K562 (cell line): ENCODE measurements at regions not wholly inside any gene's neighbourhood (a gene's known extent, or its start where the extent isn't known, plus 50 kb on each side); places are given as distances from the start of the nearest gene placed in this dataset.

Experiments
- ATF7 ChIP-seq: fragments of 450-650 bp; IDR thresholded peaks from 2 replicates; pipeline ENCODE4 v1.7.1; 2014; ENCODE audit warnings: mild to moderate bottlenecking, moderate library complexity
- CC2D1A ChIP-seq: fragments of 450-650 bp; IDR thresholded peaks from 2 replicates; pipeline ENCODE4 v1.6.1; 2017; ENCODE audit warnings: mild to moderate bottlenecking
- CCNT2 ChIP-seq: IDR thresholded peaks from 2 replicates; pipeline ENCODE4 v1.6.1; 2011; ENCODE audit warnings: borderline replicate concordance, low read depth, mild to moderate bottlenecking, moderate library complexity, mixed read lengths, low read length; ENCODE audit not compliant: insufficient read length; ENCODE audit errors: extremely low read depth
- CREB1 ChIP-seq, 2 experiments: sonication (generic) in 1 of 2; formaldehyde crosslinking in 1 of 2; IDR thresholded peaks; 2 replicates each; pipeline versions ENCODE4 v1.6.1 to v1.8.0; 2012 to 2022; ENCODE audit warnings: inconsistent platforms in 1 of 2, mild to moderate bottlenecking in 1 of 2, missing genetic modification reagents in 1 of 2, moderate library complexity in 1 of 2
- DEAF1 ChIP-seq: fragments of 450-650 bp; formaldehyde crosslinking; IDR thresholded peaks from 2 replicates; pipeline ENCODE4 v1.4.0; 2020; ENCODE audit warnings: mild to moderate bottlenecking, moderate library complexity
- DPF2 ChIP-seq: fragments of 450-650 bp; IDR thresholded peaks from 2 replicates; pipeline ENCODE4 v1.6.1; 2016
- EP400 ChIP-seq: fragments of 450-650 bp; IDR thresholded peaks from 2 replicates; pipeline ENCODE4 v1.6.1; 2017; ENCODE audit warnings: antibody characterized with exemption, mild to moderate bottlenecking, moderate library complexity
- KDM1A ChIP-seq, 2 experiments: fragments of 450-650 bp; IDR thresholded peaks; 2 replicates each; pipeline ENCODE4 v1.6.1; 2016; ENCODE audit warnings: mild to moderate bottlenecking in 2 of 2
- KLF16 ChIP-seq: IDR thresholded peaks from 2 replicates; pipeline ENCODE4 v1.6.1; 2016; ENCODE audit warnings: antibody characterized with exemption
- MTA2 ChIP-seq: fragments of 450-650 bp; IDR thresholded peaks from 2 replicates; pipeline ENCODE4 v1.6.1; 2016; ENCODE audit warnings: low read depth
- MYC ChIP-seq, 2 experiments: fragments of 250-450 bp in 1 of 2; sonication (Bioruptor Pico) in 1 of 2; IDR thresholded peaks; 2 replicates each; pipeline versions ENCODE4 v1.5.1 to v1.6.1; 2012 to 2021; ENCODE audit warnings: low read depth in 2 of 2, borderline replicate concordance in 1 of 2, improper control_type of control experiment in 1 of 2, low read length in 1 of 2, mild to moderate bottlenecking in 1 of 2, moderate library complexity in 1 of 2
- MYNN ChIP-seq, 2 experiments: sonication (generic); formaldehyde crosslinking in 1 of 2; IDR thresholded peaks; 2 replicates each; pipeline versions ENCODE4 v1.5.0 to v1.6.1; 2016 to 2020; ENCODE audit warnings: antibody characterized with exemption in 1 of 2, missing genetic modification reagents in 1 of 2
- NFE2 ChIP-seq: IDR thresholded peaks from 2 replicates; pipeline ENCODE4 v1.6.1; 2014; ENCODE audit warnings: antibody characterized with exemption, low read depth
- POLR2AphosphoS5 ChIP-seq: IDR thresholded peaks from 2 replicates; pipeline ENCODE4 v1.6.1; 2011; ENCODE audit warnings: mild to moderate bottlenecking, low read depth, low read length, moderate library complexity; ENCODE audit not compliant: control insufficient read depth, insufficient read depth
- SMARCA4 ChIP-seq: fragments of 450-650 bp; IDR thresholded peaks from 2 replicates; pipeline ENCODE4 v1.6.1; 2016
- SPI1 ChIP-seq: IDR thresholded peaks from 2 replicates; pipeline ENCODE4 v1.6.1; 2011; ENCODE audit warnings: low read depth, low read length, control low read depth, borderline replicate concordance
- TAL1 ChIP-seq: fragments of 450-650 bp; IDR thresholded peaks from 2 replicates; pipeline ENCODE4 v1.6.1; 2016; ENCODE audit warnings: mild to moderate bottlenecking
- ZBTB11 ChIP-seq, 3 experiments: fragments of 200-800 bp in 1 of 3; fragments of 250-450 bp in 1 of 3; fragments of 450-650 bp in 1 of 3; sonication (Bioruptor Pico) in 1 of 3; sonication (Bioruptor generic) in 1 of 3; formaldehyde crosslinking in 1 of 3; IDR thresholded peaks; 2 replicates each; pipeline versions ENCODE4 v1.6.1 to v1.8.0; 2016 to 2022; ENCODE audit warnings: mild to moderate bottlenecking in 2 of 3, missing genetic modification characterization in 2 of 3, missing compliant biosample characterization in 1 of 3, moderate library complexity in 1 of 3
- ZEB2 ChIP-seq: fragments of 450-650 bp; IDR thresholded peaks from 2 replicates; pipeline ENCODE4 v1.6.1; 2016
- ZNF717 ChIP-seq: fragments of 250-450 bp; sonication (Bioruptor Pico); IDR thresholded peaks from 2 replicates; pipeline ENCODE4 v1.5.0; 2021
- ZNF778 ChIP-seq: fragments of 450-650 bp; formaldehyde crosslinking; IDR thresholded peaks from 2 replicates; pipeline ENCODE4 v1.4.0; 2020; ENCODE audit warnings: mild to moderate bottlenecking, moderate library complexity
- TF ChIP-seq, protein P1 (sequence below): fragments of 250-450 bp; sonication (Bioruptor Pico); IDR thresholded peaks from 2 replicates; pipeline ENCODE4 v1.5.0; 2022; ENCODE audit warnings: mild to moderate bottlenecking

DNA sequence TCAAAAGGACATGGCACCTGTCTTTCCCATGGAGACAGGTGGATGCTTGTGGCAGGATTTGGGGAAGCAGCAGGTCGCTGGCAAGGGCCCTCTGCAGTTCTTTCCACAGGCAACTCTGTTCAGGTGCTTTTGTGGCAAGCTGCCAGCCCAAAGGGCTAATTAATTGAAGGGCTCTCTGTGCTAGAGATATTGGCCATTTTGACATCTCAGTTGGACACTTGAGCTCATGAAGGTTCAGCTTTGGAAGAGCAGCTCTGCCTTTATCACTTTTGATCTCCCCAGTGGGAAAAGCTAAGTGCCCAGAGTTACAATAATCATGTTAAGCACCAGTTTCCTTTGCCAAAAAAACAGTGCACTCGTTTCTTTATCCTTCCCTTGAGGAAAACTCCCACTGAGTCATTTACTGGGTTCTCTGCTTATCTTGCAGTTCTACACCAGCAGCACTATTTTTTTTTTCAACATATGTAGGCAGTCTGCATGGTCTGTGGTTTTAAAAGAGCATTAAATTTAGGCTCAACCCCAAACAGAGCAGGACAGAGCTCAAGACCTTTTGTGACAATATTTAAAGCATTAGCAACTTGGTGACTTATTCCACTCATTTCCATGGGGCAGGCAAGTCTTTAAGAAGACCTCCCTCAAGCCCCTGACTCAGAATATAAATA is 336.4 kb upstream of the RASGEF1B start (continued):
- TF ChIP-seq CC2D1A (peak; percentile 24; the same call in 1 of the 2 replicates), SMARCA4 (peak; percentile 90), ATF7 (no peak), CCNT2 (peak; percentile 67), NFE2 (peak; percentile 28; the same call in 1 of the 2 replicates), DEAF1 (CRISPR knock-in tag) (no peak), KLF16 (peak; percentile 79), ZBTB11 (CRISPR knock-in tag; IDR thresholded peaks at IDR 0.05) (0 out of 6 replicates have a peak, but pooled peaks of 1 of the 3 experiments have one; percentile 21), CREB1 (IDR thresholded peaks at IDR 0.05) (peak; percentile 28; the same call in 1 of the 2 replicates), CREB1 (CRISPR knock-in tag; IDR thresholded peaks at IDR 0.05) (no peak), SPI1 (no peak), KDM1A (IDR thresholded peaks at IDR 0.05) (peak in 1 of 2 experiments; percentile 58; a peak in 1 of 4 replicates), MYC (IDR thresholded peaks at IDR 0.05; ENCODE audit: low read depth, low read length) (0 out of 2 replicates have a peak, but pooled peaks have one; percentile 31), MYC (CRISPR knock-in tag; IDR thresholded peaks at IDR 0.05; ENCODE audit: borderline replicate concordance, low read depth) (no peak), ZEB2 (0 out of 2 replicates have a peak, but pooled peaks have one; percentile 13), TAL1 (peak; percentile 70), ZNF717 (CRISPR knock-in tag) (no peak), ZNF778 (CRISPR knock-in tag) (no peak), EP400 (no peak), MYNN (IDR thresholded peaks at IDR 0.05) (peak; percentile 61; the same call in 1 of the 2 replicates), MYNN (CRISPR knock-in tag; IDR thresholded peaks at IDR 0.05) (no peak), POLR2AphosphoS5 (peak; percentile 60; the same call in 1 of the 2 replicates), DPF2 (peak; percentile 83), MTA2 (peak; percentile 50; the same call in 1 of the 2 replicates)
- TF ChIP-seq, protein P1, sequence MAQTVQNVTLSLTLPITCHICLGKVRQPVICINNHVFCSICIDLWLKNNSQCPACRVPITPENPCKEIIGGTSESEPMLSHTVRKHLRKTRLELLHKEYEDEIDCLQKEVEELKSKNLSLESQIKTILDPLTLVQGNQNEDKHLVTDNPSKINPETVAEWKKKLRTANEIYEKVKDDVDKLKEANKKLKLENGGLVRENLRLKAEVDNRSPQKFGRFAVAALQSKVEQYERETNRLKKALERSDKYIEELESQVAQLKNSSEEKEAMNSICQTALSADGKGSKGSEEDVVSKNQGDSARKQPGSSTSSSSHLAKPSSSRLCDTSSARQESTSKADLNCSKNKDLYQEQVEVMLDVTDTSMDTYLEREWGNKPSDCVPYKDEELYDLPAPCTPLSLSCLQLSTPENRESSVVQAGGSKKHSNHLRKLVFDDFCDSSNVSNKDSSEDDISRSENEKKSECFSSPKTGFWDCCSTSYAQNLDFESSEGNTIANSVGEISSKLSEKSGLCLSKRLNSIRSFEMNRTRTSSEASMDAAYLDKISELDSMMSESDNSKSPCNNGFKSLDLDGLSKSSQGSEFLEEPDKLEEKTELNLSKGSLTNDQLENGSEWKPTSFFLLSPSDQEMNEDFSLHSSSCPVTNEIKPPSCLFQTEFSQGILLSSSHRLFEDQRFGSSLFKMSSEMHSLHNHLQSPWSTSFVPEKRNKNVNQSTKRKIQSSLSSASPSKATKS (CRISPR knock-in tag), result no peak
